ENCODE measurements at regions not wholly inside any gene's neighbourhood (a gene's known extent, or its start where the extent isn't known, plus 50 kb on each side); places are given as distances from the start of the nearest gene placed in this dataset.

- TF ChIP-seq GATA3 (IDR thresholded peaks at IDR 0.05; ENCODE audit: low read depth, low read length) = no peak
- TF ChIP-seq GATA2 (IDR thresholded peaks at IDR 0.05; ENCODE audit: low read depth, low read length) = no peak
These were observed 405.1 kb downstream of the TUSC7 start for GRCh38 chr3:117114517-117115265.

GRCh38 chr3:117117188-117117936 lies 407.8 kb downstream of the TUSC7 start:
- TF ChIP-seq GATA3 (IDR thresholded peaks at IDR 0.05; ENCODE audit: low read depth, low read length) (no peak), GATA2 (IDR thresholded peaks at IDR 0.05; ENCODE audit: low read depth, low read length) (no peak)

GRCh38 chr3:117118604-117119003 lies 409.0 kb downstream of the TUSC7 start:
- no peak for TF ChIP-seq GATA3 (IDR thresholded peaks at IDR 0.05; ENCODE audit: low read depth, low read length)
- TF ChIP-seq GATA2 (IDR thresholded peaks at IDR 0.05; ENCODE audit: low read depth, low read length) = no peak

- no peak; the same call in 1 of the 2 replicates for TF ChIP-seq GATA2 (IDR thresholded peaks at IDR 0.05; ENCODE audit: low read depth, low read length)
- TF ChIP-seq GATA3 (IDR thresholded peaks at IDR 0.05; ENCODE audit: low read depth, low read length) = no peak; the same call in 1 of the 2 replicates
These were observed 410.4 kb downstream of the TUSC7 start for GRCh38 chr3:117120014-117120413.

- TF ChIP-seq GATA2 (IDR thresholded peaks at IDR 0.05; ENCODE audit: low read depth, low read length) = no peak
- no peak for TF ChIP-seq GATA3 (IDR thresholded peaks at IDR 0.05; ENCODE audit: low read depth, low read length)
These were observed 413.0 kb downstream of the TUSC7 start for GRCh38 chr3:117122609-117123008.

- TF ChIP-seq GATA3 (IDR thresholded peaks at IDR 0.05; ENCODE audit: low read depth, low read length) = no peak
- no peak for TF ChIP-seq GATA2 (IDR thresholded peaks at IDR 0.05; ENCODE audit: low read depth, low read length)
These were observed 416.9 kb downstream of the TUSC7 start for GRCh38 chr3:117126460-117126859.

- TF ChIP-seq GATA2 (IDR thresholded peaks at IDR 0.05; ENCODE audit: low read depth, low read length) = no peak
- no peak for TF ChIP-seq GATA3 (IDR thresholded peaks at IDR 0.05; ENCODE audit: low read depth, low read length)
These were observed 417.5 kb downstream of the TUSC7 start for GRCh38 chr3:117126946-117127546.

GRCh38 chr3:117128133-117128532 lies 418.6 kb downstream of the TUSC7 start:
- no peak; the same call in 1 of the 2 replicates for TF ChIP-seq GATA3 (IDR thresholded peaks at IDR 0.05; ENCODE audit: low read depth, low read length)
- peak; percentile 35; the same call in 1 of the 2 replicates for TF ChIP-seq GATA2 (IDR thresholded peaks at IDR 0.05; ENCODE audit: low read depth, low read length)

GRCh38 chr3:117128872-117129271 lies 419.3 kb downstream of the TUSC7 start:
- TF ChIP-seq GATA3 (IDR thresholded peaks at IDR 0.05; ENCODE audit: low read depth, low read length) = no peak
- no peak for TF ChIP-seq GATA2 (IDR thresholded peaks at IDR 0.05; ENCODE audit: low read depth, low read length)

- TF ChIP-seq GATA2 (IDR thresholded peaks at IDR 0.05; ENCODE audit: low read depth, low read length) (no peak), GATA3 (IDR thresholded peaks at IDR 0.05; ENCODE audit: low read depth, low read length) (no peak)
These were observed 419.9 kb downstream of the TUSC7 start for GRCh38 chr3:117129516-117129915.

GRCh38 chr3:117130222-117130621 lies 420.6 kb downstream of the TUSC7 start:
- TF ChIP-seq GATA2 (IDR thresholded peaks at IDR 0.05; ENCODE audit: low read depth, low read length) (no peak), GATA3 (IDR thresholded peaks at IDR 0.05; ENCODE audit: low read depth, low read length) (no peak)

- no peak for TF ChIP-seq GATA3 (IDR thresholded peaks at IDR 0.05; ENCODE audit: low read depth, low read length)
- no peak for TF ChIP-seq GATA2 (IDR thresholded peaks at IDR 0.05; ENCODE audit: low read depth, low read length)
These were observed 421.7 kb downstream of the TUSC7 start for GRCh38 chr3:117131259-117131658.

- TF ChIP-seq GATA2 (IDR thresholded peaks at IDR 0.05; ENCODE audit: low read depth, low read length) (no peak), GATA3 (IDR thresholded peaks at IDR 0.05; ENCODE audit: low read depth, low read length) (no peak)
These were observed 423.5 kb downstream of the TUSC7 start for GRCh38 chr3:117133066-117133465.

- TF ChIP-seq GATA2 (IDR thresholded peaks at IDR 0.05; ENCODE audit: low read depth, low read length) (no peak), GATA3 (IDR thresholded peaks at IDR 0.05; ENCODE audit: low read depth, low read length) (no peak)
These were observed 425.6 kb downstream of the TUSC7 start for GRCh38 chr3:117135207-117135606.
